K562 (cell line): ENCODE measurements at regions not wholly inside any gene's neighbourhood (a gene's known extent, or its start where the extent isn't known, plus 50 kb on each side); places are given as distances from the start of the nearest gene placed in this dataset.

Source experiments
- POLR3G ChIP-seq: IDR thresholded peaks from 2 replicates; pipeline ENCODE4 v1.6.1; 2011; ENCODE audit not compliant: insufficient read length, insufficient replicate concordance; ENCODE audit errors: extremely low read depth
- SIN3B ChIP-seq: fragments of 450-650 bp; IDR thresholded peaks from 2 replicates; pipeline ENCODE4 v1.6.1; 2017; ENCODE audit warnings: low read depth, mild to moderate bottlenecking, moderate library complexity
- ZNF133 ChIP-seq: fragments of 250-450 bp; sonication (Bioruptor Pico); IDR thresholded peaks from 2 replicates; pipeline ENCODE4 v1.4.0; 2020; ENCODE audit warnings: mild to moderate bottlenecking

GRCh38 chr12:68070957-68071356 lies 81.7 kb downstream of the IFNG-AS1 start (continued):
- no peak for TF ChIP-seq ZNF133 (CRISPR knock-in tag)
- TF ChIP-seq POLR3G, result no peak
- no peak for TF ChIP-seq SIN3B
